WTC11 (cell line): ENCODE measurements at regions not wholly inside any gene's neighbourhood (a gene's known extent, or its start where the extent isn't known, plus 50 kb on each side); places are given as distances from the start of the nearest gene placed in this dataset.

Experiments used
- CBFB ChIP-seq: sonication (generic); formaldehyde crosslinking; IDR thresholded peaks from 2 replicates; pipeline ENCODE4 v1.8.1; 2022; ENCODE audit warnings: mild to moderate bottlenecking, low read depth, missing genetic modification reagents
- NFYB ChIP-seq: sonication (generic); formaldehyde crosslinking; conservative IDR thresholded peaks from 2 replicates; pipeline ENCODE4 v1.8.0; 2022; ENCODE audit warnings: low read depth, missing genetic modification reagents
- PRDM15 ChIP-seq: sonication (generic); formaldehyde crosslinking; IDR thresholded peaks from 2 replicates; pipeline ENCODE4 v1.8.0; 2022; ENCODE audit warnings: missing genetic modification reagents

GRCh38 chr6:9086331-9086730 is 651.0 kb upstream of the SLC35B3 start:
- TF ChIP-seq PRDM15 (CRISPR knock-in tag): no peak
- TF ChIP-seq CBFB (CRISPR knock-in tag): no peak
- TF ChIP-seq NFYB (CRISPR knock-in tag): no peak
